ENCODE measurements at regions not wholly inside any gene's neighbourhood (a gene's known extent, or its start where the extent isn't known, plus 50 kb on each side); places are given as distances from the start of the nearest gene placed in this dataset.

DNA sequence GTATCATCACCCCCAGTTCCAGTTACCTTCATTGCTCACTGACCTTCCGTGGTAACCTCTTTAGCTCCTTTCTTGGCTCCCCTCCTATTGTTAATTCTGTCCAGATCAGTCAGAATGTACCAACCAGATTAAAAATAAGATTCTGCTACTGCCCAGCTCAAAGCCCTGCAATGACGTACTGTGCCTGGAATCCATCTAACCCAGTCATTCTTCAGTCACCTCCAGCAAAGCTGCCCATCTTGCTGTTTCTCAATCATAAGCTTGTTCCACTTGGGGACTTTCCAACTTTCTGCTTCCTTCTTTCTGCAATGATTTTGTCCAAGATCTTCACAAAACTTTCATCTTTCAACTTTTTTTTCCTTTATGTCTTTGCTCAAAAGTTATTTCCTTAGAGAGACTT, 512.0 kb upstream of the ZNF385D start:
- no peaks in the 10 kb centered on the region for H3K27me3 ChIP-seq (ENCODE audit: insufficient read depth, low read length)
- H3K36me3 ChIP-seq (ENCODE audit: insufficient read depth, low read length), result no peaks in the 10 kb centered on the region
- H3K4me1 ChIP-seq (ENCODE audit: insufficient read depth, low read length), result no peaks in the 10 kb centered on the region
- H3K27ac ChIP-seq (ENCODE audit: low read depth, low read length), result no peak overlapping the region
- H3K4me3 ChIP-seq (ENCODE audit: low read length), result no peak overlapping the region
- no peak overlapping the region for H3K9ac ChIP-seq (ENCODE audit: low read depth, low read length)
- 93% methylated on average over 2 of the region's 2 CpGs for WGBS
- H3K9me3 ChIP-seq (ENCODE audit: insufficient read depth, low read depth, low read length), result no peaks in the 10 kb centered on the region

DNA sequence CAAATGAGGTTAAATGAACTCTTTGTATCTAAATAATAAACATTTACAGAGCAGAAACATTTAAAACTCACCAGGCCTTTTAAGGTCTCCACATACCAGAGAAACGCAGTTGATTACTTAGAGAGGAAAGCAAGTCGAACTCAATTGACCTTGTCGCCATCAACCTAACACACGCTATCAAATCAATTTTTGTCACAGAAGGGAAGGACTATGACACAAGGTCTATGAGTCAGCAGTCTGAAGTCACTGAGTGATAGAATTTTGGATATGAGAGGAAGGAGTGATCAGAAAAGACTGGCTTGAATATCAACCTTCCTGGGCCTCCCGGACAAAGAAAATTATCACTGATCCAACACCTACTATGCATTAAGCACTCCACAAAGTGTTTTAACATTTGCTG, 514.4 kb upstream of the ZNF385D start:
- 95% methylated on average over 5 of the region's 5 CpGs for WGBS
- Histone ChIP-seq H3K4me1 (ENCODE audit: insufficient read depth, low read length) (no peaks in the 10 kb centered on the region), H3K4me3 (ENCODE audit: low read length) (no peak overlapping the region), H3K9me3 (ENCODE audit: insufficient read depth, low read depth, low read length) (no peaks in the 10 kb centered on the region), H3K9ac (ENCODE audit: low read depth, low read length) (no peak overlapping the region), H3K27me3 (ENCODE audit: insufficient read depth, low read length) (no peaks in the 10 kb centered on the region), H3K27ac (ENCODE audit: low read depth, low read length) (no peak overlapping the region), H3K36me3 (ENCODE audit: insufficient read depth, low read length) (no peaks in the 10 kb centered on the region)

DNA sequence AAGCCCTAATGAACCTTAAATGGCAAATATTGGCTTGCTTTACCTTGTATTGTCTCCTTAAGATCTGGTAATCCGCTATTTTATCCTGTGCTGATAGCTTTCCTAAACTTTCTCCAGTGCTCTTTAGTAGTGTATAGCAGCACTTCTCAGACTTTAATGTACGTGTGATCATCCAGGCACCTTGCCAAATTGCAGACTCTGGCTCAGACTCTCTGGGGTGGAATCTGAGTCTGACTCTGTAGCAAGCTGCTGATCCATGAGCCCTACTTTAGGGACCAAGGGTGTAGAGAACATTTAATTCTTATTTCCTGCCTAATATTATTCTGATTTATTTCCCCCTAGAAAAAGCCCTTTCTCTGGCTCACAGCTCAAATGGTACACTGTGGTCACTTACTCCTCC, 518.8 kb upstream of the ZNF385D start:
- Histone ChIP-seq H3K9ac (ENCODE audit: low read depth, low read length) (no peak overlapping the region), H3K4me1 (ENCODE audit: insufficient read depth, low read length) (no peaks in the 10 kb centered on the region), H3K27ac (ENCODE audit: low read depth, low read length) (no peak overlapping the region), H3K9me3 (ENCODE audit: insufficient read depth, low read depth, low read length) (no peaks in the 10 kb centered on the region), H3K36me3 (ENCODE audit: insufficient read depth, low read length) (no peaks in the 10 kb centered on the region), H3K27me3 (ENCODE audit: insufficient read depth, low read length) (no peaks in the 10 kb centered on the region), H3K4me3 (ENCODE audit: low read length) (no peak overlapping the region)
- WGBS, result 95% methylated on average over 2 of the region's 2 CpGs

DNA sequence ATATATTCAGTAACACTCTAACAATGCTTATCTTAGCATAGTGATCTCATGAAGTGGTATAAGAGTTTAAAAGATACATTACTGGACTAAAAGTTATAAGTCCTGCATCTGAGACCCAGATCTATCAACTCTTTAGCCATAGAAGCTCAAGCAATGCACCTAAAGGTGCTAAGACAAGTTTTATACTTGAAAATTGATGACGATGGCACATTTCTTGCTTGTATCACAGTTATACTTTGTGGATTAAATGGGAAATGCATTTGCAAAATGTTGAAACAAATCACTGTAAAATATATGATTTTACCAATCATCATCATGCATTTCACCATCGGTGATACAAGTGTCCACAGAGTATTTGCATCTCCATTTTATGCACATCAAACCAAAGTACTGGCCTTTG, 525.3 kb upstream of the ZNF385D start:
- Histone ChIP-seq H3K27me3 (ENCODE audit: insufficient read depth, low read length) (no peaks in the 10 kb centered on the region), H3K36me3 (ENCODE audit: insufficient read depth, low read length) (no peaks in the 10 kb centered on the region), H3K4me3 (ENCODE audit: low read length) (no peak overlapping the region), H3K9ac (ENCODE audit: low read depth, low read length) (no peak overlapping the region), H3K27ac (ENCODE audit: low read depth, low read length) (no peak overlapping the region), H3K9me3 (ENCODE audit: insufficient read depth, low read depth, low read length) (no peaks in the 10 kb centered on the region), H3K4me1 (ENCODE audit: insufficient read depth, low read length) (no peaks in the 10 kb centered on the region)
- 94% methylated on average over 2 of the region's 2 CpGs for WGBS

- no peak overlapping the region for H3K27ac ChIP-seq (ENCODE audit: low read depth, low read length)
- WGBS, result 100% methylated on average over 1 of the region's 1 CpG
Measured at GRCh38 chr3:22284559-22284958, 533.5 kb upstream of the ZNF385D start.

GRCh38 chr3:22288756-22289155, 537.7 kb upstream of the ZNF385D start:
- Histone ChIP-seq H3K9me3 (ENCODE audit: insufficient read depth, low read depth, low read length) (no peaks in the 10 kb centered on the region), H3K36me3 (ENCODE audit: insufficient read depth, low read length) (no peaks in the 10 kb centered on the region), H3K9ac (ENCODE audit: low read depth, low read length) (no peak overlapping the region), H3K27me3 (ENCODE audit: insufficient read depth, low read length) (no peaks in the 10 kb centered on the region), H3K4me1 (ENCODE audit: insufficient read depth, low read length) (no peaks in the 10 kb centered on the region), H3K4me3 (ENCODE audit: low read length) (no peak overlapping the region), H3K27ac (ENCODE audit: low read depth, low read length) (no peak overlapping the region)
- WGBS, result 0% methylated on average over 1 of the region's 1 CpG

More at GRCh38 chr3:22284559-22284958, 533.5 kb upstream of the ZNF385D start:
- Histone ChIP-seq H3K27me3 (ENCODE audit: insufficient read depth, low read length) (no peaks in the 10 kb centered on the region), H3K9me3 (ENCODE audit: insufficient read depth, low read depth, low read length) (no peaks in the 10 kb centered on the region), H3K9ac (ENCODE audit: low read depth, low read length) (no peak overlapping the region), H3K36me3 (ENCODE audit: insufficient read depth, low read length) (no peaks in the 10 kb centered on the region), H3K4me1 (ENCODE audit: insufficient read depth, low read length) (no peaks in the 10 kb centered on the region), H3K4me3 (ENCODE audit: low read length) (no peak overlapping the region)

DNA sequence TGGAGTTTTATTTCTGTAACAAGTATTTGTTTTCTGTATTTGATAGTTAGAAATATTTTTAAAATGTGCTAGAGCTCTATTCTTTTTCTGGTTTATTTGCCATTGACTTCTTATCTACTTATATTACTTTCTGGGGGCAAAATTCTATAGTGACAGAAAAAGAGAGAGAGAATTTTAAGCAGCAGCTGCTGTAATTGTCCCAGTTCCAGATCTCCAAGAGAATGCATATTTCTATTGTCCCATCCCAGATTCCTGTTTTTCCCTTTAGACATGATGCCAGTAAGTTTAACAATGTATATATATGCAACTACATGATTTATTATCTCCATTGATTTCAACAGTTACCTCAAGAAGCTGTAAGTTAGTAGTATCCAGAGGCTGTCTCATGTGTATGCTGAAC, 541.7 kb upstream of the ZNF385D start:
- H3K4me1 ChIP-seq (ENCODE audit: insufficient read depth, low read length), result no peaks in the 10 kb centered on the region
- no peaks in the 10 kb centered on the region for H3K27me3 ChIP-seq (ENCODE audit: insufficient read depth, low read length)
- no peak overlapping the region for H3K9ac ChIP-seq (ENCODE audit: low read depth, low read length)
- no peaks in the 10 kb centered on the region for H3K36me3 ChIP-seq (ENCODE audit: insufficient read depth, low read length)
- H3K4me3 ChIP-seq (ENCODE audit: low read length), result no peak overlapping the region
- no peak overlapping the region for H3K27ac ChIP-seq (ENCODE audit: low read depth, low read length)
- H3K9me3 ChIP-seq (ENCODE audit: insufficient read depth, low read depth, low read length), result no peaks in the 10 kb centered on the region

GRCh38 chr3:22296601-22297000, 545.6 kb upstream of the ZNF385D start:
- Histone ChIP-seq H3K36me3 (ENCODE audit: insufficient read depth, low read length) (no peaks in the 10 kb centered on the region), H3K27ac (ENCODE audit: low read depth, low read length) (no peak overlapping the region), H3K9me3 (ENCODE audit: insufficient read depth, low read depth, low read length) (no peaks in the 10 kb centered on the region), H3K4me3 (ENCODE audit: low read length) (no peak overlapping the region), H3K27me3 (ENCODE audit: insufficient read depth, low read length) (no peaks in the 10 kb centered on the region), H3K9ac (ENCODE audit: low read depth, low read length) (no peak overlapping the region), H3K4me1 (ENCODE audit: insufficient read depth, low read length) (no peaks in the 10 kb centered on the region)

DNA sequence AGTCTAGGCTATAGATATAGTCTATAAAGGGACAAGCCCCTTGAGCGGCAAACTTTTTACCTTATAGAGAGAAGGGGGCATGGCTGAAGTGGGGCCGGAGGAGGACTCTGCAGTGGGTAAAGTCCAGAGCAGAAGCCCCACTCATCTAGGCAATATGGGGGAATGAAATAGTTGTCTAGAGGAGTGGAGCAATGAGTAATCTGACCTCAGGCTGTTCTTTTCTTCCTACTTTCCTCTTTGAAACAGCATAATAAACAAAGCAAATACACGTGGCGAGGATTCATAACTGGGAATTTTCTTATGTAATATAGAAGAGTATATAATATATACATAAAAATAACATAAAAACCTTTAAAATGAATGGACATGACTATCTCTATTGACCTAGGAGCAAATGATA, 546.4 kb upstream of the ZNF385D start:
- H3K4me1 ChIP-seq (ENCODE audit: insufficient read depth, low read length), result no peaks in the 10 kb centered on the region
- no peak overlapping the region for H3K27ac ChIP-seq (ENCODE audit: low read depth, low read length)
- H3K9ac ChIP-seq (ENCODE audit: low read depth, low read length), result no peak overlapping the region
- WGBS, result 100% methylated on average over 2 of the region's 4 CpGs
- no peaks in the 10 kb centered on the region for H3K9me3 ChIP-seq (ENCODE audit: insufficient read depth, low read depth, low read length)
- H3K27me3 ChIP-seq (ENCODE audit: insufficient read depth, low read length), result no peaks in the 10 kb centered on the region
- H3K36me3 ChIP-seq (ENCODE audit: insufficient read depth, low read length), result no peaks in the 10 kb centered on the region
- H3K4me3 ChIP-seq (ENCODE audit: low read length), result no peak overlapping the region

DNA sequence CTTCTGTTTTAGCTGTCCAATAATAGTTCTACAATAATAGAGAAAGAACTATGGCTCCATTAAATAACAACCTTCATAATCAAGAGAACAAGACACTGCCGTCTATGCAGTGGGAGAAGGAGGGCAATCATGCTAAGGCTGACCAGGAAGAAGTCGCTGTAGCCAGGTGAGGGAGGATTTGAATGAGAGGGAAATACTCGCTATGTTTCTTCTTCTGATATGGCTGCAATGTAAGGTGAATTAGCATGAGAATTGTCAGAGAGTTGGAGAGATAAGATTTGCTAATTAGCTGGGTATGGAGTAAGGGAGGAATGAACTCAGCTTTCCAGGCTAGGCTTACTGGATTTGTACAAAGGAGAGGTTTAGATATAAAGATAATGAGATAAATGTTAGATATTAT, 555.4 kb upstream of the ZNF385D start:
- Histone ChIP-seq H3K9me3 (ENCODE audit: insufficient read depth, low read depth, low read length) (no peaks in the 10 kb centered on the region), H3K27ac (ENCODE audit: low read depth, low read length) (no peak overlapping the region)
- WGBS, result 44% methylated on average over 3 of the region's 3 CpGs

GRCh38 chr3:22308871-22309270, 557.9 kb upstream of the ZNF385D start:
- no peaks in the 10 kb centered on the region for H3K36me3 ChIP-seq (ENCODE audit: insufficient read depth, low read length)
- no peak overlapping the region for H3K9ac ChIP-seq (ENCODE audit: low read depth, low read length)
- no peak overlapping the region for H3K4me3 ChIP-seq (ENCODE audit: low read length)
- no peaks in the 10 kb centered on the region for H3K27me3 ChIP-seq (ENCODE audit: insufficient read depth, low read length)
- peaks cover 11% of the 10 kb centered on the region; the same call in 1 of the 2 replicates for H3K4me1 ChIP-seq (ENCODE audit: insufficient read depth, low read length)
- no peaks in the 10 kb centered on the region for H3K9me3 ChIP-seq (ENCODE audit: insufficient read depth, low read depth, low read length)
- H3K27ac ChIP-seq (ENCODE audit: low read depth, low read length), result no peak overlapping the region
- 67% methylated on average over 1 of the region's 1 CpG for WGBS

More for the DNA sequence above, 555.4 kb upstream of the ZNF385D start:
- Histone ChIP-seq H3K9ac (ENCODE audit: low read depth, low read length) (no peak overlapping the region), H3K4me3 (ENCODE audit: low read length) (no peak overlapping the region), H3K4me1 (ENCODE audit: insufficient read depth, low read length) (peaks cover 11% of the 10 kb centered on the region; the same call in 1 of the 2 replicates), H3K27me3 (ENCODE audit: insufficient read depth, low read length) (no peaks in the 10 kb centered on the region), H3K36me3 (ENCODE audit: insufficient read depth, low read length) (no peaks in the 10 kb centered on the region)

- H3K4me1 ChIP-seq (ENCODE audit: insufficient read depth, low read length), result no peaks in the 10 kb centered on the region
- H3K27me3 ChIP-seq (ENCODE audit: insufficient read depth, low read length), result no peaks in the 10 kb centered on the region
- 100% methylated on average over 1 of the region's 1 CpG for WGBS
- H3K27ac ChIP-seq (ENCODE audit: low read depth, low read length), result no peak overlapping the region
- H3K9ac ChIP-seq (ENCODE audit: low read depth, low read length), result no peak overlapping the region
- no peaks in the 10 kb centered on the region for H3K9me3 ChIP-seq (ENCODE audit: insufficient read depth, low read depth, low read length)
- no peaks in the 10 kb centered on the region for H3K36me3 ChIP-seq (ENCODE audit: insufficient read depth, low read length)
- no peak overlapping the region for H3K4me3 ChIP-seq (ENCODE audit: low read length)
Measured at GRCh38 chr3:22315925-22316324, 564.9 kb upstream of the ZNF385D start.
